Neural progenitor cell (in vitro differentiated cells): ENCODE measurements at regions not wholly inside any gene's neighbourhood (a gene's known extent, or its start where the extent isn't known, plus 50 kb on each side); places are given as distances from the start of the nearest gene placed in this dataset.

ENCODE experiments used
- DNase-seq: peaks from one replicate; pipeline ENCODE4 v3.0.0-alpha.2; 2016; ENCODE audit warnings: low spot score
- H2AFZ ChIP-seq: fragments of 200-600 bp; sonication (generic); replicated peaks from 2 replicates; pipeline ENCODE4 v1.6.1; 2016; ENCODE audit warnings: antibody characterized with exemption
- H3F3A ChIP-seq: fragments of 200-600 bp; sonication (generic); 2 replicates; pipeline ENCODE4 v1.6.1; 2016; ENCODE audit warnings: antibody characterized with exemption, low read depth
- H3K27ac ChIP-seq: fragments of 200-600 bp; sonication (generic); 2 replicates; pipeline ENCODE4 v1.5.1; 2016; ENCODE audit warnings: mild to moderate bottlenecking
- H3K27me3 ChIP-seq: fragments of 200-600 bp; sonication (generic); 2 replicates; pipeline ENCODE4 v1.6.1; 2016; ENCODE audit warnings: mild to moderate bottlenecking, moderate library complexity
- H3K36me3 ChIP-seq: fragments of 200-600 bp; sonication (generic); 2 replicates; pipeline ENCODE4 v1.5.1; 2016
- H3K4me1 ChIP-seq: fragments of 200-600 bp; sonication (generic); 2 replicates; pipeline ENCODE4 v1.6.1; 2016; ENCODE audit warnings: mixed run types
- H3K4me2 ChIP-seq: fragments of 200-600 bp; sonication (generic); 2 replicates; pipeline ENCODE4 v1.6.1; 2016
- H3K4me3 ChIP-seq: fragments of 200-600 bp; sonication (generic); 2 replicates; pipeline ENCODE4 v1.5.1; 2016
- H3K79me2 ChIP-seq: fragments of 200-600 bp; sonication (generic); 2 replicates; pipeline ENCODE4 v1.6.1; 2016; ENCODE audit warnings: low read depth
- H3K9ac ChIP-seq: fragments of 200-600 bp; sonication (generic); 2 replicates; pipeline ENCODE4 v1.6.1; 2016
- H3K9me3 ChIP-seq: fragments of 200-600 bp; sonication (generic); 2 replicates; pipeline ENCODE4 v1.5.1; 2016; ENCODE audit warnings: low read depth
- H4K20me1 ChIP-seq: fragments of 200-600 bp; sonication (generic); 2 replicates; pipeline ENCODE4 v1.6.1; 2016; ENCODE audit warnings: low read depth
- H3K27ac Mint-ChIP-seq: 3 replicates; pipeline ENCODE4 v1.8.0; 2021; ENCODE audit warnings: mixed read lengths
- H3K27me3 Mint-ChIP-seq: 2 replicates; pipeline ENCODE4 v1.8.0; 2022; ENCODE audit warnings: low read depth, mild to moderate bottlenecking, inconsistent platforms, moderate library complexity, mixed read lengths; ENCODE audit not compliant: insufficient read depth
- H3K36me3 Mint-ChIP-seq: 3 replicates; pipeline ENCODE4 v1.8.0; 2021; ENCODE audit warnings: mixed read lengths
- H3K4me1 Mint-ChIP-seq: 3 replicates; pipeline ENCODE4 v1.8.0; 2021; ENCODE audit warnings: mixed read lengths
- H3K4me3 Mint-ChIP-seq: 3 replicates; pipeline ENCODE4 v1.8.0; 2021; ENCODE audit warnings: mild to moderate bottlenecking, moderate library complexity, mixed read lengths
- H3K9me3 Mint-ChIP-seq: 3 replicates; pipeline ENCODE4 v1.8.0; 2020; ENCODE audit warnings: mixed read lengths
- EZH2 ChIP-seq: fragments of 200-600 bp; sonication (generic); IDR thresholded peaks from 2 replicates; pipeline ENCODE4 v1.6.1; 2017; ENCODE audit warnings: antibody characterized with exemption, mild to moderate bottlenecking, moderate library complexity
- EZH2phosphoT487 ChIP-seq: fragments of 200-600 bp; sonication (generic); IDR thresholded peaks from 2 replicates; pipeline ENCODE4 v1.6.1; 2017; ENCODE audit warnings: antibody characterized with exemption
- TF ChIP-seq, protein P1 (sequence below): fragments of 200-600 bp; sonication (generic); IDR thresholded peaks from 2 replicates; pipeline ENCODE4 v1.5.1; 2017; ENCODE audit warnings: antibody characterized with exemption, mild to moderate bottlenecking

DNA sequence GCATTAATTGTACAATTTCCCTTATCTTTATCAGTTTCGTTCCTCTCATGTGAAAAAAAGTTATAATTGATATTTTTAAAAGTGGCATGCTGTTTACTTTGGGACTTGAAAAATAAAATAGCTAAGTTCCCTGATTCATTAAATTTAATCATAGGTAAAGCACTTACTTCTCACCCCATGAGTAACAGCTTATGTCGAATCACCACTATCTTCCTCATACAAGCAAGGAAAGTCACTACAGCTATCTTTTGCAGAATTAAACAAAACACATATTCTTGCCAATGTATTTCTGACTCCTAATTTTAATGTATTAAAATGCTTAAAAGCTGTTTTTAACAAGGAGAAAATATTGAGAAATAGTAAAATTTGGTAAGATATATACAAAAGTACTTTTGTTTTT is 832.4 kb upstream of the PCDH10 start:
- no peak overlapping the region for H3K4me3 ChIP-seq
- DNase-seq: no peak
- Mint-ChIP-seq H3K36me3 (no peaks in the 10 kb centered on the region), H3K4me1 (peaks cover 3% of the 10 kb centered on the region), H3K27ac (no peak overlapping the region), H3K27me3 (no peaks in the 10 kb centered on the region), H3K9me3 (peaks cover 3% of the 10 kb centered on the region), H3K4me3 (no peak overlapping the region)
- H3F3A ChIP-seq: no peaks in the 10 kb centered on the region
- H3K9me3 ChIP-seq: no peaks in the 10 kb centered on the region
- H3K27ac ChIP-seq: no peak overlapping the region
- H3K27me3 ChIP-seq: no peaks in the 10 kb centered on the region
- H3K9ac ChIP-seq: no peak overlapping the region
- no peak overlapping the region for H2AFZ ChIP-seq
- TF ChIP-seq, protein P1, sequence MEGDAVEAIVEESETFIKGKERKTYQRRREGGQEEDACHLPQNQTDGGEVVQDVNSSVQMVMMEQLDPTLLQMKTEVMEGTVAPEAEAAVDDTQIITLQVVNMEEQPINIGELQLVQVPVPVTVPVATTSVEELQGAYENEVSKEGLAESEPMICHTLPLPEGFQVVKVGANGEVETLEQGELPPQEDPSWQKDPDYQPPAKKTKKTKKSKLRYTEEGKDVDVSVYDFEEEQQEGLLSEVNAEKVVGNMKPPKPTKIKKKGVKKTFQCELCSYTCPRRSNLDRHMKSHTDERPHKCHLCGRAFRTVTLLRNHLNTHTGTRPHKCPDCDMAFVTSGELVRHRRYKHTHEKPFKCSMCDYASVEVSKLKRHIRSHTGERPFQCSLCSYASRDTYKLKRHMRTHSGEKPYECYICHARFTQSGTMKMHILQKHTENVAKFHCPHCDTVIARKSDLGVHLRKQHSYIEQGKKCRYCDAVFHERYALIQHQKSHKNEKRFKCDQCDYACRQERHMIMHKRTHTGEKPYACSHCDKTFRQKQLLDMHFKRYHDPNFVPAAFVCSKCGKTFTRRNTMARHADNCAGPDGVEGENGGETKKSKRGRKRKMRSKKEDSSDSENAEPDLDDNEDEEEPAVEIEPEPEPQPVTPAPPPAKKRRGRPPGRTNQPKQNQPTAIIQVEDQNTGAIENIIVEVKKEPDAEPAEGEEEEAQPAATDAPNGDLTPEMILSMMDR: no peak
- TF ChIP-seq EZH2 (no peak), EZH2phosphoT487 (no peak)
- no peak overlapping the region for H3K4me2 ChIP-seq
- H3K4me1 ChIP-seq: no peaks in the 10 kb centered on the region
- H4K20me1 ChIP-seq: no peaks in the 10 kb centered on the region
- H3K79me2 ChIP-seq: no peaks in the 10 kb centered on the region
- H3K36me3 ChIP-seq: no peaks in the 10 kb centered on the region

DNA sequence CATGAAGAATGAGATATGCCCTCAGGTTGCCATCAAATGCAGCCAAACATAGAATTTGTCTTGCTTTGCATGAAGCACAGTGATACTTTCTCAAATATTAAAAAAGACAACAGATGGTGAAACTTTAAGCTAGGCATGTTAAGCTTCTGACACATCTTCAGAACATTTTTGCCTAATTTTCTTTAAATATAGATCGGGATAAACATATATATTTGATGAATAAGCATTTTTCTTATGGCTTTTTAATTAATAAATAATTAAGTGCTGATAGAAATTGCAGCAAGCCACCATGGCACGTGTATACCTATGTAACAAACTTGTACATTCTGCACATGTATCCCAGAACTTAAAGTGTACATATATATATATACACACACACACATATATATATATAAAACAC is 831.2 kb upstream of the PCDH10 start:
- H3K4me3 Mint-ChIP-seq: no peak overlapping the region
- Histone ChIP-seq H3K9ac (no peak overlapping the region), H3K27ac (no peak overlapping the region), H3K79me2 (no peaks in the 10 kb centered on the region), H4K20me1 (no peaks in the 10 kb centered on the region), H3F3A (no peaks in the 10 kb centered on the region), H3K4me3 (no peak overlapping the region), H3K4me1 (no peaks in the 10 kb centered on the region), H2AFZ (no peak overlapping the region), H3K9me3 (no peaks in the 10 kb centered on the region), H3K27me3 (no peaks in the 10 kb centered on the region), H3K36me3 (no peaks in the 10 kb centered on the region), H3K4me2 (no peak overlapping the region)
- DNase-seq: no peak
- peaks cover 5% of the 10 kb centered on the region for H3K9me3 Mint-ChIP-seq
- TF ChIP-seq, protein P1: no peak
- TF ChIP-seq EZH2 (no peak), EZH2phosphoT487 (no peak)
- no peaks in the 10 kb centered on the region for H3K27me3 Mint-ChIP-seq
- no peak overlapping the region for H3K27ac Mint-ChIP-seq
- H3K4me1 Mint-ChIP-seq: peaks cover 3% of the 10 kb centered on the region
- no peaks in the 10 kb centered on the region for H3K36me3 Mint-ChIP-seq

DNA sequence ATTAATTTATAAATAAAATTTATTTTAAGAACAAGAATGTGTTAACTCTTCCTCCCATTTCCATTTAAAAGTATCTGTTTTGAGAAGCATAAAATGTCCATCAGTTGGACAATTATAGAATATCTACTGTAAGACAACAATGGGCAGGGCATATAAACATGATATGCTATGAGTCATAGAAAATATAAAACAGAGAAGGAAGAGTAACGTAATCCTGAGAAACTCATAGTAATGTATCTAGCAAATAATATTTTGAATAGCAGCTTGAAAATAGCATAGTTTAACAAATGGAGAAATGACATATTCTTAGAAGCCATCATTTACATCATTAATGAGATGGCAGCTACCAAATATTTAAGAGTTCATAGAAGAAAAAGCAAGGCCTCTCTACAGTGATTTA is 820.3 kb upstream of the PCDH10 start:
- TF ChIP-seq EZH2phosphoT487: no peak
- TF ChIP-seq EZH2: no peak
- TF ChIP-seq, protein P1: no peak
- H3K4me2 ChIP-seq: no peak overlapping the region
- H3K79me2 ChIP-seq: no peaks in the 10 kb centered on the region
- Mint-ChIP-seq H3K4me3 (no peak overlapping the region), H3K9me3 (no peaks in the 10 kb centered on the region), H3K4me1 (no peaks in the 10 kb centered on the region), H3K36me3 (no peaks in the 10 kb centered on the region), H3K27me3 (no peaks in the 10 kb centered on the region), H3K27ac (no peak overlapping the region)
- H3K4me3 ChIP-seq: no peak overlapping the region
- no peaks in the 10 kb centered on the region for H3K36me3 ChIP-seq
- H2AFZ ChIP-seq: no peak overlapping the region
- H3K27me3 ChIP-seq: no peaks in the 10 kb centered on the region
- no peaks in the 10 kb centered on the region for H3K4me1 ChIP-seq
- no peaks in the 10 kb centered on the region for H3K9me3 ChIP-seq
- H3K27ac ChIP-seq: no peak overlapping the region
- no peak for DNase-seq
- H4K20me1 ChIP-seq: no peaks in the 10 kb centered on the region
- H3K9ac ChIP-seq: no peak overlapping the region
- H3F3A ChIP-seq: no peaks in the 10 kb centered on the region

DNA sequence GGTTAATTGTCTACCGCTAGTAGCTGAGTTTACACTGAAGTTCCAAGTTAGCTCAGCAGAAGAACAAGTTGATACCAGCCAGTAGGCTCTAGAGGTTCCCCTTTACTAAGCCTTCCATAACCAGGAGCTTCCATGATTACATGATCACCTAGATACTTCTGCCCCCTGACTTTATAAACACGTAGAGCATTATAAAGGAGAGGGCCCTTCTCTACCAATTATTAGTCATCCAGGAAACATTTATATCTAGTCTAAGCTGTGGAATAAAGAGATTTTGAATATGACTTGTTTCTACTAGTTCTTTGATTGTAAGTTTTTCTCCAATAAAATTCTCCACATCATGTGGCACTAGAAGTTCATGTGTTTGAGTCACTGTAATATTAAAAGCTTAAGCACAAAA is 818.1 kb upstream of the PCDH10 start:
- Mint-ChIP-seq H3K4me1 (no peaks in the 10 kb centered on the region), H3K9me3 (no peaks in the 10 kb centered on the region), H3K36me3 (no peaks in the 10 kb centered on the region), H3K27ac (no peak overlapping the region), H3K27me3 (no peaks in the 10 kb centered on the region), H3K4me3 (no peak overlapping the region)
- no peak for TF ChIP-seq EZH2
- TF ChIP-seq, protein P1: no peak
- no peak for TF ChIP-seq EZH2phosphoT487
- Histone ChIP-seq H3K79me2 (no peaks in the 10 kb centered on the region), H3K9ac (no peak overlapping the region), H3F3A (no peaks in the 10 kb centered on the region), H3K36me3 (no peaks in the 10 kb centered on the region), H3K27ac (no peak overlapping the region), H3K4me2 (no peak overlapping the region), H3K27me3 (no peaks in the 10 kb centered on the region), H3K9me3 (no peaks in the 10 kb centered on the region), H4K20me1 (no peaks in the 10 kb centered on the region), H3K4me1 (no peaks in the 10 kb centered on the region), H3K4me3 (no peak overlapping the region), H2AFZ (no peak overlapping the region)
- DNase-seq: no peak
